Naive B cell (primary cell): ENCODE measurements at regions not wholly inside any gene's neighbourhood (a gene's known extent, or its start where the extent isn't known, plus 50 kb on each side); places are given as distances from the start of the nearest gene placed in this dataset.

Experiments used
- ATAC-seq, 2 donors: fragments of 150-1000 bp; cut with Tn5 transposase; 2 replicates each; pipeline ENCODE4 v1.10.0; 2021; ENCODE audit warnings: low read depth in 2 of 2, mild to moderate bottlenecking in 2 of 2, moderate library complexity in 2 of 2
- DNase-seq: peaks from one replicate; pipeline ENCODE4 v3.0.0; 2022
- H3K27ac Mint-ChIP-seq, 6 donors: one replicate each; pipeline ENCODE4 v1.8.0; 2020 to 2022; ENCODE audit warnings: mild to moderate bottlenecking in 6 of 6, mixed read lengths in 6 of 6, moderate library complexity in 5 of 6, inconsistent platforms in 2 of 6
- H3K27me3 Mint-ChIP-seq, 3 donors: one replicate each; pipeline ENCODE4 v1.8.0; 2021 to 2022; ENCODE audit warnings: mixed read lengths in 3 of 3, mild to moderate bottlenecking in 1 of 3
- H3K36me3 Mint-ChIP-seq, 2 donors: one replicate each; pipeline ENCODE4 v1.8.0; 2020 to 2022; ENCODE audit warnings: mixed read lengths in 2 of 2, inconsistent platforms in 1 of 2, mild to moderate bottlenecking in 1 of 2
- H3K4me1 Mint-ChIP-seq, 3 donors: one replicate each; pipeline ENCODE4 v1.8.0; 2020 to 2022; ENCODE audit warnings: mixed read lengths in 3 of 3, inconsistent platforms in 1 of 3, mild to moderate bottlenecking in 1 of 3, moderate library complexity in 1 of 3
- H3K4me3 Mint-ChIP-seq, 8 donors: one replicate each; pipeline ENCODE4 v1.8.0; 2020 to 2022; ENCODE audit warnings: mild to moderate bottlenecking in 8 of 8, mixed read lengths in 8 of 8, moderate library complexity in 8 of 8, inconsistent platforms in 2 of 8
- H3K9me3 Mint-ChIP-seq, 7 donors: one replicate each; pipeline ENCODE4 v1.8.0; 2020 to 2022; ENCODE audit warnings: mixed read lengths in 7 of 7, mild to moderate bottlenecking in 5 of 7, inconsistent platforms in 2 of 7, moderate library complexity in 1 of 7

GRCh38 chr1:102431253-102431652 lies 434.5 kb upstream of the OLFM3 start:
- ATAC-seq (no peak), DNase-seq (no peak)
- Mint-ChIP-seq H3K4me3 (no peak overlapping the region), H3K9me3 (peaks cover 0 to 6% (median 0%) of the 10 kb centered on the region in 7 donors), H3K27ac (no peak overlapping the region), H3K4me1 (no peaks in the 10 kb centered on the region), H3K27me3 (no peaks in the 10 kb centered on the region), H3K36me3 (no peaks in the 10 kb centered on the region)

GRCh38 chr1:102420034-102420433 lies 423.3 kb upstream of the OLFM3 start:
- no peak overlapping the region for H3K27ac Mint-ChIP-seq
- no peaks in the 10 kb centered on the region for H3K36me3 Mint-ChIP-seq
- peaks cover 0 to 2% (median 0%) of the 10 kb centered on the region in 7 donors for H3K9me3 Mint-ChIP-seq
- ATAC-seq, result no peak
- no peaks in the 10 kb centered on the region for H3K4me1 Mint-ChIP-seq
- no peak overlapping the region for H3K4me3 Mint-ChIP-seq
- no peaks in the 10 kb centered on the region for H3K27me3 Mint-ChIP-seq
- no peak for DNase-seq
